GM23338 (cell line): ENCODE measurements at regions not wholly inside any gene's neighbourhood (a gene's known extent, or its start where the extent isn't known, plus 50 kb on each side); places are given as distances from the start of the nearest gene placed in this dataset.

Source experiments
- ATAC-seq: fragments of 200-7000 bp; cut with Tn5 transposase; 3 replicates; pipeline ENCODE4 v1.9.1; 2020
- DNase-seq: peaks from one replicate; pipeline ENCODE4 v3.0.0-alpha.2; 2015; ENCODE audit warnings: low spot score
- H2AFZ ChIP-seq: fragments of 200-600 bp; sonication (generic); 2 replicates; pipeline ENCODE4 v1.8.0; 2016; ENCODE audit warnings: antibody characterized with exemption, mild to moderate bottlenecking, moderate library complexity
- H3F3A ChIP-seq: fragments of 200-600 bp; sonication (generic); replicated peaks from 2 replicates; pipeline ENCODE4 v1.8.0; 2017; ENCODE audit warnings: antibody characterized with exemption, mixed run types, low read depth
- H3K27ac ChIP-seq: fragments of 200-600 bp; sonication (generic); 2 replicates; pipeline ENCODE4 v1.6.1; 2016; ENCODE audit warnings: low read depth
- H3K27me3 ChIP-seq: fragments of 200-600 bp; sonication (generic); 2 replicates; pipeline ENCODE4 v1.8.0; 2016; ENCODE audit warnings: mild to moderate bottlenecking, mixed run types, moderate library complexity; ENCODE audit not compliant: insufficient read depth
- H3K36me3 ChIP-seq: fragments of 200-600 bp; sonication (generic); 2 replicates; pipeline ENCODE4 v1.8.0; 2016; ENCODE audit warnings: mild to moderate bottlenecking; ENCODE audit not compliant: insufficient read depth
- H3K4me1 ChIP-seq: fragments of 200-600 bp; sonication (generic); 2 replicates; pipeline ENCODE4 v1.8.0; 2016; ENCODE audit warnings: mild to moderate bottlenecking, moderate library complexity; ENCODE audit not compliant: insufficient read depth
- H3K4me2 ChIP-seq: fragments of 200-600 bp; sonication (generic); 2 replicates; pipeline ENCODE4 v1.7.1; 2017; ENCODE audit warnings: mixed run types
- H3K4me3 ChIP-seq: fragments of 200-600 bp; sonication (generic); 2 replicates; pipeline ENCODE4 v1.6.1; 2016; ENCODE audit warnings: mixed run types
- H3K79me2 ChIP-seq: fragments of 200-600 bp; sonication (generic); replicated peaks from 2 replicates; pipeline ENCODE4 v1.8.0; 2017; ENCODE audit warnings: mild to moderate bottlenecking; ENCODE audit not compliant: insufficient read depth
- H3K9me2 ChIP-seq: fragments of 200-600 bp; sonication (generic); 2 replicates; pipeline ENCODE4 v1.8.0; 2017; ENCODE audit not compliant: insufficient read depth
- H4K20me1 ChIP-seq: fragments of 200-600 bp; sonication (generic); replicated peaks from 2 replicates; pipeline ENCODE4 v1.8.0; 2017; ENCODE audit warnings: mild to moderate bottlenecking; ENCODE audit not compliant: insufficient read depth
- H3K27ac Mint-ChIP-seq: 2 replicates; pipeline ENCODE4 v1.8.0; 2020; ENCODE audit warnings: inconsistent platforms, mild to moderate bottlenecking, moderate library complexity, mixed read lengths
- H3K27me3 Mint-ChIP-seq: 3 replicates; pipeline ENCODE4 v1.8.0; 2022; ENCODE audit warnings: low read depth, mild to moderate bottlenecking, moderate library complexity, mixed read lengths, inconsistent platforms; ENCODE audit not compliant: insufficient read depth, poor library complexity
- H3K36me3 Mint-ChIP-seq: 3 replicates; pipeline ENCODE4 v1.8.0; 2021; ENCODE audit warnings: low read depth, mild to moderate bottlenecking, inconsistent platforms, moderate library complexity, mixed read lengths
- H3K4me1 Mint-ChIP-seq: 3 replicates; pipeline ENCODE4 v1.8.0; 2020; ENCODE audit warnings: mild to moderate bottlenecking, inconsistent platforms, mixed read lengths
- H3K4me3 Mint-ChIP-seq: 3 replicates; pipeline ENCODE4 v1.8.0; 2021; ENCODE audit warnings: moderate library complexity, mild to moderate bottlenecking, inconsistent platforms, mixed read lengths
- H3K9me3 Mint-ChIP-seq: 3 replicates; pipeline ENCODE4 v1.8.0; 2020; ENCODE audit warnings: moderate library complexity, mild to moderate bottlenecking, inconsistent platforms, mixed read lengths
- CTCF ChIP-seq, 2 experiments: fragments of 200-600 bp in 1 of 2; sonication (generic) in 1 of 2; conservative IDR thresholded peaks; 2 replicates each; pipeline versions ENCODE4 v1.5.1 to v1.6.1; 2016 to 2017; ENCODE audit warnings: antibody characterized with exemption in 2 of 2, low read depth in 2 of 2, mild to moderate bottlenecking in 2 of 2, moderate library complexity in 1 of 2
- EZH2 ChIP-seq: fragments of 200-600 bp; sonication (generic); IDR thresholded peaks from one replicate; pipeline ENCODE4 v1.8.0; 2017; ENCODE audit warnings: antibody characterized with exemption, mild to moderate bottlenecking, low read depth; ENCODE audit not compliant: unreplicated experiment
- REST ChIP-seq: IDR thresholded peaks from one replicate; pipeline ENCODE4 v1.6.1; 2018; ENCODE audit warnings: antibody characterized with exemption; ENCODE audit not compliant: unreplicated experiment
- ZNF462 ChIP-seq: fragments of 250-450 bp; sonication (Bioruptor Pico); IDR thresholded peaks from 2 replicates; pipeline ENCODE4 v1.5.0; 2020; ENCODE audit warnings: mild to moderate bottlenecking, moderate library complexity
- TF ChIP-seq, protein P1 (sequence below): IDR thresholded peaks from 2 replicates; pipeline ENCODE4 v1.6.1; 2016; ENCODE audit warnings: antibody characterized with exemption

GRCh38 chr4:98749206-98749605 is 90.8 kb upstream of the TSPAN5 start:
- DNase-seq, result no peak
- no peak overlapping the region for H3K4me2 ChIP-seq

More at GRCh38 chr4:98749206-98749605, 90.8 kb upstream of the TSPAN5 start:
- H3K9me2 ChIP-seq, result 0 out of 2 replicates have a peak, but pooled peaks cover 8% of the 10 kb centered on the region
- H3K4me1 ChIP-seq, result 0 out of 2 replicates have a peak, but pooled peaks cover 7% of the 10 kb centered on the region
- no peak overlapping the region for H3K27ac ChIP-seq
- TF ChIP-seq, protein P1, sequence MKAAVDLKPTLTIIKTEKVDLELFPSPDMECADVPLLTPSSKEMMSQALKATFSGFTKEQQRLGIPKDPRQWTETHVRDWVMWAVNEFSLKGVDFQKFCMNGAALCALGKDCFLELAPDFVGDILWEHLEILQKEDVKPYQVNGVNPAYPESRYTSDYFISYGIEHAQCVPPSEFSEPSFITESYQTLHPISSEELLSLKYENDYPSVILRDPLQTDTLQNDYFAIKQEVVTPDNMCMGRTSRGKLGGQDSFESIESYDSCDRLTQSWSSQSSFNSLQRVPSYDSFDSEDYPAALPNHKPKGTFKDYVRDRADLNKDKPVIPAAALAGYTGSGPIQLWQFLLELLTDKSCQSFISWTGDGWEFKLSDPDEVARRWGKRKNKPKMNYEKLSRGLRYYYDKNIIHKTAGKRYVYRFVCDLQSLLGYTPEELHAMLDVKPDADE, result no peak
- TF ChIP-seq CTCF (conservative IDR thresholded peaks at IDR 0.05; ENCODE audit: low read depth in 2 of 2), result no peak
- no peak for TF ChIP-seq EZH2
- no peak for TF ChIP-seq REST
- TF ChIP-seq ZNF462 (CRISPR knock-in tag), result no peak
- Mint-ChIP-seq H3K27ac (no peak overlapping the region), H3K4me3 (no peak overlapping the region), H3K36me3 (no peaks in the 10 kb centered on the region), H3K9me3 (no peaks in the 10 kb centered on the region), H3K4me1 (peaks cover 6% of the 10 kb centered on the region), H3K27me3 (peaks cover 2% of the 10 kb centered on the region)
- no peaks in the 10 kb centered on the region for H3F3A ChIP-seq
- H3K36me3 ChIP-seq, result no peaks in the 10 kb centered on the region
- H2AFZ ChIP-seq, result no peak overlapping the region
- no peaks in the 10 kb centered on the region for H4K20me1 ChIP-seq
- H3K79me2 ChIP-seq, result no peaks in the 10 kb centered on the region
- no peaks in the 10 kb centered on the region for H3K27me3 ChIP-seq
- ATAC-seq, result no peak
- H3K4me3 ChIP-seq, result no peak overlapping the region
